ENCODE measurements at regions not wholly inside any gene's neighbourhood (a gene's known extent, or its start where the extent isn't known, plus 50 kb on each side); places are given as distances from the start of the nearest gene placed in this dataset.
"Not testable (repeated sequence)": the region's sequence is repeated elsewhere in the genome, so short reads cannot be mapped to it uniquely, and the experiment has no call there.

- Histone ChIP-seq H2AK5ac (ENCODE audit: low read length, severe bottlenecking) (no peak overlapping the region), H3K4me1 (ENCODE audit: control insufficient read depth, insufficient read depth, low read depth, low read length) (no peaks in the 10 kb centered on the region), H3K27me3 (ENCODE audit: control insufficient read depth in 1 of 2, insufficient read depth in 1 of 2, low read length in 2 of 2) (peaks cover 0 to 19% of the 10 kb centered on the region in 2 experiments), H3K9ac (ENCODE audit: low read length) (no peak overlapping the region), H2BK120ac (ENCODE audit: low read depth, low read length) (no peak overlapping the region), H3K27ac (ENCODE audit: low read length, poor library complexity, severe bottlenecking) (no peak overlapping the region), H2BK12ac (ENCODE audit: low read length in 2 of 2) (no peak overlapping the region), H4K8ac (ENCODE audit: low read length) (no peak overlapping the region), H4K91ac (ENCODE audit: low read length) (no peak overlapping the region), H3K4me3 (ENCODE audit: insufficient read depth in 1 of 2, low read depth in 1 of 2, low read length in 2 of 2) (no peak overlapping the region), H3K4ac (ENCODE audit: low read depth in 1 of 2, low read length in 2 of 2) (no peak overlapping the region), H3K23ac (ENCODE audit: low read length in 2 of 2) (no peak overlapping the region), H2BK15ac (ENCODE audit: low read depth, poor library complexity, severe bottlenecking) (no peak overlapping the region), H3K18ac (ENCODE audit: low read depth in 1 of 2, low read length in 2 of 2) (no peak overlapping the region), H3K14ac (ENCODE audit: low read length in 2 of 2) (peak overlapping the region in 1 of 2 experiments; percentile 68), H2AFZ (ENCODE audit: low read depth, low read length) (no peak overlapping the region), H3K36me3 (ENCODE audit: control insufficient read depth in 1 of 2, insufficient read depth in 2 of 2, low read depth in 1 of 2, low read length in 2 of 2) (no peaks in the 10 kb centered on the region), H3K9me3 (ENCODE audit: control insufficient read depth, low read length) (no peaks in the 10 kb centered on the region), H3K79me1 (replicated peaks; ENCODE audit: low read length, poor library complexity, severe bottlenecking) (no peaks in the 10 kb centered on the region), H2BK5ac (ENCODE audit: low read depth, low read length, poor library complexity, severe bottlenecking) (no peak overlapping the region), H3K4me2 (ENCODE audit: low read length, poor library complexity, severe bottlenecking) (no peak overlapping the region)
- DNase-seq, result no peak
- 83% methylated on average over 5 of the region's 5 CpGs for WGBS
Observed at GRCh38 chr16:48024042-48024441, 131.8 kb downstream of the ABCC12 start.

DNA sequence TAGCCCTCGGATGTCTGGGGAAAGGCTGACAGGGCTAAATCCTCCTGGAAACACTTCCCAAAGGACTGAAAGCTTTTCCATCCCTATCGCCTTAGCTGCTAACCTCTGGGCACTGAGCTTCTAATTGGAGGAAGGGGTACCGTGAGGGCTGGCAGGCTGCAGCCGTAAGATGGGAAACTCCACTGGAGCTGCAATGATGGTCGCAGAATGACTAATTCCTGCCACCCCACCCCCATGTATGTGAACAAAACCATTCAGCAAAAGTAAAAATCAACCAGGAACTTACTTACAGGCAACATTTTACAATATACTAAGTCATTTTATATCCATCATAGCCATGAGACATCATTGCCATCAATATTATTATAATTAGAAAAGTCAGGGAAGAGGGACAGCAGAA is 133.3 kb downstream of the ABCC12 start:
- H3K4me3 ChIP-seq (ENCODE audit: insufficient read depth in 1 of 2, low read depth in 1 of 2, low read length in 2 of 2), result no peak overlapping the region
- H3K27ac ChIP-seq (ENCODE audit: low read length, poor library complexity, severe bottlenecking), result no peak overlapping the region
- H3K9me3 ChIP-seq (ENCODE audit: control insufficient read depth, low read length), result no peaks in the 10 kb centered on the region
- H2AK5ac ChIP-seq (ENCODE audit: low read length, severe bottlenecking), result no peak overlapping the region
- no peak overlapping the region for H3K4ac ChIP-seq (ENCODE audit: low read depth in 1 of 2, low read length in 2 of 2)
- no peak overlapping the region for H3K23ac ChIP-seq (ENCODE audit: low read length in 2 of 2)
- H3K4me2 ChIP-seq (ENCODE audit: low read length, poor library complexity, severe bottlenecking), result no peak overlapping the region
- H3K18ac ChIP-seq (ENCODE audit: low read depth in 1 of 2, low read length in 2 of 2), result no peak overlapping the region
- no peak overlapping the region for H4K8ac ChIP-seq (ENCODE audit: low read length)
- no peak overlapping the region for H2BK120ac ChIP-seq (ENCODE audit: low read depth, low read length)
- H3K27me3 ChIP-seq (ENCODE audit: control insufficient read depth in 1 of 2, insufficient read depth in 1 of 2, low read length in 2 of 2), result peaks cover 0 to 19% of the 10 kb centered on the region in 2 experiments
- DNase-seq, result no peak
- no peak overlapping the region for H2AFZ ChIP-seq (ENCODE audit: low read depth, low read length)
- no peak overlapping the region for H2BK15ac ChIP-seq (ENCODE audit: low read depth, poor library complexity, severe bottlenecking)
- H2BK5ac ChIP-seq (ENCODE audit: low read depth, low read length, poor library complexity, severe bottlenecking), result no peak overlapping the region
- no peak overlapping the region for H2BK12ac ChIP-seq (ENCODE audit: low read length in 2 of 2)
- 90% methylated on average over 5 of the region's 5 CpGs for WGBS
- no peaks in the 10 kb centered on the region for H3K79me1 ChIP-seq (replicated peaks; ENCODE audit: low read length, poor library complexity, severe bottlenecking)
- no peaks in the 10 kb centered on the region for H3K36me3 ChIP-seq (ENCODE audit: control insufficient read depth in 1 of 2, insufficient read depth in 2 of 2, low read depth in 1 of 2, low read length in 2 of 2)
- H3K9ac ChIP-seq (ENCODE audit: low read length), result no peak overlapping the region
- H3K14ac ChIP-seq (ENCODE audit: low read length in 2 of 2), result no peak overlapping the region
- H4K91ac ChIP-seq (ENCODE audit: low read length), result no peak overlapping the region
- no peaks in the 10 kb centered on the region for H3K4me1 ChIP-seq (ENCODE audit: control insufficient read depth, insufficient read depth, low read depth, low read length)

GRCh38 chr16:48020617-48021016 is 135.2 kb downstream of the ABCC12 start:
- H3K27ac ChIP-seq (ENCODE audit: low read length, poor library complexity, severe bottlenecking); H3K4me1 ChIP-seq (ENCODE audit: control insufficient read depth, insufficient read depth, low read depth, low read length); H3K23ac ChIP-seq (ENCODE audit: low read length in 2 of 2); H3K9ac ChIP-seq (ENCODE audit: low read length); H2AK5ac ChIP-seq (ENCODE audit: low read length, severe bottlenecking); H3K9me3 ChIP-seq (ENCODE audit: control insufficient read depth, low read length); H3K4me3 ChIP-seq (ENCODE audit: insufficient read depth in 1 of 2, low read depth in 1 of 2, low read length in 2 of 2); H2BK15ac ChIP-seq (ENCODE audit: low read depth, poor library complexity, severe bottlenecking); H3K14ac ChIP-seq (ENCODE audit: low read length in 2 of 2); H3K18ac ChIP-seq (ENCODE audit: low read depth in 1 of 2, low read length in 2 of 2); H3K79me1 ChIP-seq (replicated peaks; ENCODE audit: low read length, poor library complexity, severe bottlenecking); H2BK120ac ChIP-seq (ENCODE audit: low read depth, low read length); H4K8ac ChIP-seq (ENCODE audit: low read length); H3K4me2 ChIP-seq (ENCODE audit: low read length, poor library complexity, severe bottlenecking); H3K36me3 ChIP-seq (ENCODE audit: control insufficient read depth in 1 of 2, insufficient read depth in 2 of 2, low read depth in 1 of 2, low read length in 2 of 2); H2BK12ac ChIP-seq (ENCODE audit: low read length in 2 of 2); DNase-seq; H2AFZ ChIP-seq (ENCODE audit: low read depth, low read length); H4K91ac ChIP-seq (ENCODE audit: low read length); H3K4ac ChIP-seq (ENCODE audit: low read depth in 1 of 2, low read length in 2 of 2): not testable (repeated sequence)
- Histone ChIP-seq H3K27me3 (ENCODE audit: control insufficient read depth in 1 of 2, insufficient read depth in 1 of 2, low read length in 2 of 2) (peaks cover 0 to 19% of the 10 kb centered on the region in 2 experiments), H2BK5ac (ENCODE audit: low read depth, low read length, poor library complexity, severe bottlenecking) (peak overlapping the region; percentile 57)
- 29% methylated on average over 1 of the region's 6 CpGs for WGBS

- Histone ChIP-seq H3K27ac (ENCODE audit: low read length, poor library complexity, severe bottlenecking) (no peak overlapping the region), H3K23ac (ENCODE audit: low read length in 2 of 2) (no peak overlapping the region), H2AFZ (ENCODE audit: low read depth, low read length) (no peak overlapping the region), H3K79me1 (replicated peaks; ENCODE audit: low read length, poor library complexity, severe bottlenecking) (no peaks in the 10 kb centered on the region), H4K91ac (ENCODE audit: low read length) (peak overlapping the region; percentile 56), H2BK5ac (ENCODE audit: low read depth, low read length, poor library complexity, severe bottlenecking) (no peak overlapping the region), H3K9ac (ENCODE audit: low read length) (no peak overlapping the region), H3K27me3 (ENCODE audit: control insufficient read depth in 1 of 2, insufficient read depth in 1 of 2, low read length in 2 of 2) (peaks cover 0 to 3% of the 10 kb centered on the region in 2 experiments), H2BK120ac (ENCODE audit: low read depth, low read length) (no peak overlapping the region), H2BK12ac (ENCODE audit: low read length in 2 of 2) (no peak overlapping the region), H3K36me3 (ENCODE audit: control insufficient read depth in 1 of 2, insufficient read depth in 2 of 2, low read depth in 1 of 2, low read length in 2 of 2) (no peaks in the 10 kb centered on the region), H2BK15ac (ENCODE audit: low read depth, poor library complexity, severe bottlenecking) (no peak overlapping the region), H3K4ac (ENCODE audit: low read depth in 1 of 2, low read length in 2 of 2) (no peak overlapping the region), H3K9me3 (ENCODE audit: control insufficient read depth, low read length) (no peaks in the 10 kb centered on the region), H3K4me2 (ENCODE audit: low read length, poor library complexity, severe bottlenecking) (no peak overlapping the region), H3K14ac (ENCODE audit: low read length in 2 of 2) (no peak overlapping the region), H2AK5ac (ENCODE audit: low read length, severe bottlenecking) (no peak overlapping the region), H4K8ac (ENCODE audit: low read length) (no peak overlapping the region), H3K18ac (ENCODE audit: low read depth in 1 of 2, low read length in 2 of 2) (no peak overlapping the region), H3K4me3 (ENCODE audit: insufficient read depth in 1 of 2, low read depth in 1 of 2, low read length in 2 of 2) (no peak overlapping the region), H3K4me1 (ENCODE audit: control insufficient read depth, insufficient read depth, low read depth, low read length) (peaks cover 3% of the 10 kb centered on the region)
- 85% methylated on average over 10 of the region's 10 CpGs for WGBS
- DNase-seq, result peak; percentile 36
Observed at GRCh38 chr16:48014349-48015135, 141.3 kb downstream of the ABCC12 start.

All from mesenchymal stem cell (in vitro differentiated cells and primary cell).